ENCODE measurements at regions not wholly inside any gene's neighbourhood (a gene's known extent, or its start where the extent isn't known, plus 50 kb on each side); places are given as distances from the start of the nearest gene placed in this dataset.

GRCh38 chr5:126357585-126358342 is 65.4 kb upstream of the GRAMD2B start:
- Histone ChIP-seq H3K9me3 (no peaks in the 10 kb centered on the region), H3K4me2 (no peak overlapping the region), H3K4me3 (no peak overlapping the region), H3K4me1 (no peaks in the 10 kb centered on the region), H3K27ac (no peak overlapping the region)
- CTCF ChIA-PET: interaction anchor here (0.5 to 4.2 kb wide), 6 partner anchors 12 to 243 kb away, joined by 3 to 14 read pairs (median 6); partner anchors contain the start of genes ALDH7A1 and PHAX
- WGBS (ENCODE audit: missing lambda C conversion rate): 54% methylated on average over 4 of the region's 4 CpGs
- ATAC-seq (no peak), DNase-seq (ENCODE audit: low read depth in 1 of 2, low spot score in 1 of 2) (no peak), FAIRE-seq (no peak)
- TF ChIP-seq CTCF (IDR thresholded peaks at IDR 0.05): no peak
- no peak for TF ChIP-seq FOXS1 (CRISPR knock-in tag; IDR thresholded peaks at IDR 0.05)
- no peak for TF ChIP-seq E2F6 (IDR thresholded peaks at IDR 0.05; ENCODE audit: borderline replicate concordance, low read depth)
- no peak for TF ChIP-seq CHD2 (IDR thresholded peaks at IDR 0.05; ENCODE audit: low read length, partially characterized antibody)
- POLR2A ChIA-PET: no interaction called here

- Histone ChIP-seq H3K9me3 (no peaks in the 10 kb centered on the region), H3K27ac (no peak overlapping the region), H3K4me2 (no peak overlapping the region), H3K4me1 (no peaks in the 10 kb centered on the region), H3K4me3 (no peak overlapping the region)
- ChIA-PET POLR2A (no interaction called here), CTCF (interaction anchor here (0.6 to 4.2 kb wide), 6 partner anchors 11 to 242 kb away, joined by 3 to 14 read pairs (median 6); partner anchors contain the start of genes ALDH7A1 and PHAX)
- ATAC-seq: no peak
- WGBS (ENCODE audit: missing lambda C conversion rate): 14% methylated on average over 4 of the region's 4 CpGs
- DNase-seq (ENCODE audit: low read depth in 1 of 2, low spot score in 1 of 2): no peak
- FAIRE-seq: no peak
- TF ChIP-seq, protein P1, sequence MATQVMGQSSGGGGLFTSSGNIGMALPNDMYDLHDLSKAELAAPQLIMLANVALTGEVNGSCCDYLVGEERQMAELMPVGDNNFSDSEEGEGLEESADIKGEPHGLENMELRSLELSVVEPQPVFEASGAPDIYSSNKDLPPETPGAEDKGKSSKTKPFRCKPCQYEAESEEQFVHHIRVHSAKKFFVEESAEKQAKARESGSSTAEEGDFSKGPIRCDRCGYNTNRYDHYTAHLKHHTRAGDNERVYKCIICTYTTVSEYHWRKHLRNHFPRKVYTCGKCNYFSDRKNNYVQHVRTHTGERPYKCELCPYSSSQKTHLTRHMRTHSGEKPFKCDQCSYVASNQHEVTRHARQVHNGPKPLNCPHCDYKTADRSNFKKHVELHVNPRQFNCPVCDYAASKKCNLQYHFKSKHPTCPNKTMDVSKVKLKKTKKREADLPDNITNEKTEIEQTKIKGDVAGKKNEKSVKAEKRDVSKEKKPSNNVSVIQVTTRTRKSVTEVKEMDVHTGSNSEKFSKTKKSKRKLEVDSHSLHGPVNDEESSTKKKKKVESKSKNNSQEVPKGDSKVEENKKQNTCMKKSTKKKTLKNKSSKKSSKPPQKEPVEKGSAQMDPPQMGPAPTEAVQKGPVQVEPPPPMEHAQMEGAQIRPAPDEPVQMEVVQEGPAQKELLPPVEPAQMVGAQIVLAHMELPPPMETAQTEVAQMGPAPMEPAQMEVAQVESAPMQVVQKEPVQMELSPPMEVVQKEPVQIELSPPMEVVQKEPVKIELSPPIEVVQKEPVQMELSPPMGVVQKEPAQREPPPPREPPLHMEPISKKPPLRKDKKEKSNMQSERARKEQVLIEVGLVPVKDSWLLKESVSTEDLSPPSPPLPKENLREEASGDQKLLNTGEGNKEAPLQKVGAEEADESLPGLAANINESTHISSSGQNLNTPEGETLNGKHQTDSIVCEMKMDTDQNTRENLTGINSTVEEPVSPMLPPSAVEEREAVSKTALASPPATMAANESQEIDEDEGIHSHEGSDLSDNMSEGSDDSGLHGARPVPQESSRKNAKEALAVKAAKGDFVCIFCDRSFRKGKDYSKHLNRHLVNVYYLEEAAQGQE (IDR thresholded peaks at IDR 0.05): no peak
- TF ChIP-seq GATA3 (IDR thresholded peaks at IDR 0.05; ENCODE audit: borderline replicate concordance): no peak
- TF ChIP-seq, protein P2, sequence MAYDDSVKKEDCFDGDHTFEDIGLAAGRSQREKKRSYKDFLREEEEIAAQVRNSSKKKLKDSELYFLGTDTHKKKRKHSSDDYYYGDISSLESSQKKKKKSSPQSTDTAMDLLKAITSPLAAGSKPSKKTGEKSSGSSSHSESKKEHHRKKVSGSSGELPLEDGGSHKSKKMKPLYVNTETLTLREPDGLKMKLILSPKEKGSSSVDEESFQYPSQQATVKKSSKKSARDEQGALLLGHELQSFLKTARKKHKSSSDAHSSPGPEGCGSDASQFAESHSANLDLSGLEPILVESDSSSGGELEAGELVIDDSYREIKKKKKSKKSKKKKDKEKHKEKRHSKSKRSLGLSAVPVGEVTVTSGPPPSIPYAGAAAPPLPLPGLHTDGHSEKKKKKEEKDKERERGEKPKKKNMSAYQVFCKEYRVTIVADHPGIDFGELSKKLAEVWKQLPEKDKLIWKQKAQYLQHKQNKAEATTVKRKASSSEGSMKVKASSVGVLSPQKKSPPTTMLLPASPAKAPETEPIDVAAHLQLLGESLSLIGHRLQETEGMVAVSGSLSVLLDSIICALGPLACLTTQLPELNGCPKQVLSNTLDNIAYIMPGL (CRISPR knock-in tag; IDR thresholded peaks at IDR 0.05; ENCODE audit: borderline replicate concordance): no peak
- TF ChIP-seq, protein P3, sequence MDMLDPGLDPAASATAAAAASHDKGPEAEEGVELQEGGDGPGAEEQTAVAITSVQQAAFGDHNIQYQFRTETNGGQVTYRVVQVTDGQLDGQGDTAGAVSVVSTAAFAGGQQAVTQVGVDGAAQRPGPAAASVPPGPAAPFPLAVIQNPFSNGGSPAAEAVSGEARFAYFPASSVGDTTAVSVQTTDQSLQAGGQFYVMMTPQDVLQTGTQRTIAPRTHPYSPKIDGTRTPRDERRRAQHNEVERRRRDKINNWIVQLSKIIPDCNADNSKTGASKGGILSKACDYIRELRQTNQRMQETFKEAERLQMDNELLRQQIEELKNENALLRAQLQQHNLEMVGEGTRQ (IDR thresholded peaks at IDR 0.05): no peak
- TF ChIP-seq CBX2 (IDR thresholded peaks at IDR 0.05; ENCODE audit: borderline replicate concordance, low read depth): no peak
- no peak for TF ChIP-seq ZSCAN20 (CRISPR knock-in tag; IDR thresholded peaks at IDR 0.05)
- TF ChIP-seq FOXS1 (CRISPR knock-in tag; IDR thresholded peaks at IDR 0.05): no peak
- TF ChIP-seq TFCP2L1 (CRISPR knock-in tag; IDR thresholded peaks at IDR 0.05): no peak
- TF ChIP-seq EHMT2 (IDR thresholded peaks at IDR 0.05; ENCODE audit: low read depth): no peak
These were observed 64.7 kb upstream of the GRAMD2B start for GRCh38 chr5:126358525-126358924.
